CD4-positive, alpha-beta T cell treated with Interferon alpha-2 for 1 hour (primary cell): ENCODE measurements at regions not wholly inside any gene's neighbourhood (a gene's known extent, or its start where the extent isn't known, plus 50 kb on each side); places are given as distances from the start of the nearest gene placed in this dataset.

Experiments used
- DNase-seq, 2 donors: peaks; one replicate each; pipeline ENCODE4 v3.0.0-alpha.2; 2020 to 2022

GRCh38 chr13:40318366-40318765, 348.1 kb downstream of the FOXO1 start:
- DNase-seq, result no peak

- peak in 1 of 2 donors; percentile 26 for DNase-seq
Measured at GRCh38 chr13:40319699-40320579, 346.5 kb downstream of the FOXO1 start.

- DNase-seq, result no peak
Measured at GRCh38 chr13:40328091-40328490, 338.4 kb downstream of the FOXO1 start.

GRCh38 chr13:40329781-40330485, 336.5 kb downstream of the FOXO1 start:
- no peak for DNase-seq

- no peak for DNase-seq
Measured at GRCh38 chr13:40330950-40331349, 335.5 kb downstream of the FOXO1 start.

GRCh38 chr13:40331802-40332201, 334.6 kb downstream of the FOXO1 start:
- no peak for DNase-seq

GRCh38 chr13:40333226-40333625, 333.2 kb downstream of the FOXO1 start:
- DNase-seq, result no peak

GRCh38 chr13:40334031-40334430, 332.4 kb downstream of the FOXO1 start:
- no peak for DNase-seq

GRCh38 chr13:40334616-40335015, 331.8 kb downstream of the FOXO1 start:
- no peak for DNase-seq

GRCh38 chr13:40336228-40337221, 329.9 kb downstream of the FOXO1 start:
- no peak for DNase-seq

GRCh38 chr13:40337651-40338050, 328.8 kb downstream of the FOXO1 start:
- DNase-seq, result no peak

GRCh38 chr13:40338217-40338616, 328.2 kb downstream of the FOXO1 start:
- DNase-seq, result no peak

GRCh38 chr13:40340368-40341095, 325.9 kb downstream of the FOXO1 start:
- no peak for DNase-seq

GRCh38 chr13:40341096-40341471, 325.4 kb downstream of the FOXO1 start:
- no peak for DNase-seq

- DNase-seq, result no peak
Measured at GRCh38 chr13:40341501-40341900, 324.9 kb downstream of the FOXO1 start.

- DNase-seq, result no peak
Measured at GRCh38 chr13:40342461-40342860, 324.0 kb downstream of the FOXO1 start.

- DNase-seq, result no peak
Measured at GRCh38 chr13:40342901-40343300, 323.5 kb downstream of the FOXO1 start.

GRCh38 chr13:40343550-40344269, 322.7 kb downstream of the FOXO1 start:
- no peak for DNase-seq

GRCh38 chr13:40344270-40345148, 321.9 kb downstream of the FOXO1 start:
- DNase-seq, result no peak

- no peak for DNase-seq
Measured at GRCh38 chr13:40345149-40345514, 321.3 kb downstream of the FOXO1 start.
